GM20000 (cell line): ENCODE measurements at regions not wholly inside any gene's neighbourhood (a gene's known extent, or its start where the extent isn't known, plus 50 kb on each side); places are given as distances from the start of the nearest gene placed in this dataset.
"Not testable (repeated sequence)": the region's sequence is repeated elsewhere in the genome, so short reads cannot be mapped to it uniquely, and the experiment has no call there.

Source experiments
- DNase-seq: peaks from one replicate; pipeline ENCODE4 v3.0.0; 2012; ENCODE audit warnings: low spot score
- CTCF ChIP-seq: IDR thresholded peaks from 2 replicates; pipeline ENCODE4 v1.5.1; 2012; ENCODE audit warnings: mild to moderate bottlenecking, control low read depth; ENCODE audit errors: extremely low read depth, missing control alignments

DNA sequence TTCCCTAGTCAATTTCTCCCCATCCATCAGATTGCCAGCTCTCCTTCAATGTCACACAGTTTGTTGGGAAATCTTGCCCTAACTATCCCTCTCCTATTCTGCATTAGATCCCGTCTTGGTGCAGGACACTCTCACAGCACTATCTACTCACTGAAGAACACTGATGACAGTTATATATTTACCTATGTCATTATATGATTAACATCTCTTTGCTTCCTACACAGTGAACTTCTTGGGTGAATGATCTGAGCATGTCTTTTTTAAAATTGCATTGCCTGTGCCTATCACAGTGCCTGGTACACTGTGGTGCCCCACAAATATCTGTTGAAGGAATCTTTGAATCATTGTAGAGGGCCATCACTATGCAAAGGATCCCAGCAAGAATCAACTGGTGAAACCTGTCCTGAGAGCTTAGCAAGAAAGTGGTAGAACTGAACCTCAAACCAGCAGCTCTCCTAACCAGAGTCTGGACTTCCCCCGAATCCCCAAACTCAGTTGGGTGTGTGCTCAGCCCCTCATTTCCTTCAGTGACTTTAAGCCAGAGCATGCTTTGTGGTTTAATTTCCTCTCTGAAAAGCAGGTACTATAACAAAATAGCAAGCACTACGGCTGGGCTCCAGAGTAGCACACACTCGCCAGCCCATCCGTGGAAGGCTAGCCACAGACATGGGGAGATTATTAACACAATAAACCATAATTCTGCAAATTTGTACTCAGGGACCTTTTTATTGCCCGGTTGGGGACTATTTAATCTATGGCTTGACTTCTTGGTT, 680.7 kb upstream of the SALL1 start:
- no peak for DNase-seq
- no peak for TF ChIP-seq CTCF

- DNase-seq = not testable (repeated sequence)
Measured at GRCh38 chr16:51831034-51831433, 680.0 kb upstream of the SALL1 start.

- TF ChIP-seq CTCF = no peak
- no peak for DNase-seq
Measured at GRCh38 chr16:51825779-51826178, 674.7 kb upstream of the SALL1 start.

DNA sequence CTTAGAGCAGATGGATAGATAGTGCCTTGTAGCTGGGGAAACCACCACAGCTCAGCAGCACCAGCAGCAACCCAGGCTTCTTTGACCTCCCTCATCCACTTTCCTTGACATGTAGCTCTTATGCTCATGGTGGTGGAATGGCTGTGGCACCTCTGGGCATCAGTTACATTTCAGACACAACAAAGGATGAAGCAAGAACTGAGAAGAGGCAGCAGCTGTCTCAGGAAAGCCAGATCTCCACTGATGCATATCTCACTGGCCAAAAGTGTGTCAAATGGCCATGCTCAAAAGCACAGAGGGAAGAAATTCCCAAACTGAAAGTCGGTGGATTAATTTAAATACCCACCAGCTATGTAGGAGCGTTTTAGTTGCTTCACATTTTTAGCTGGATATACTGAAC, 671.4 kb upstream of the SALL1 start:
- TF ChIP-seq CTCF = no peak

GRCh38 chr16:51821527-51821926, 670.5 kb upstream of the SALL1 start:
- no peak for DNase-seq
- no peak for TF ChIP-seq CTCF

More for the DNA sequence above, 671.4 kb upstream of the SALL1 start:
- no peak for DNase-seq

GRCh38 chr16:51820176-51820575, 669.1 kb upstream of the SALL1 start:
- no peak for DNase-seq
- no peak for TF ChIP-seq CTCF

- TF ChIP-seq CTCF = peak; percentile 33
- DNase-seq = peak; percentile 12
Measured at GRCh38 chr16:51818342-51818944, 667.4 kb upstream of the SALL1 start.

DNA sequence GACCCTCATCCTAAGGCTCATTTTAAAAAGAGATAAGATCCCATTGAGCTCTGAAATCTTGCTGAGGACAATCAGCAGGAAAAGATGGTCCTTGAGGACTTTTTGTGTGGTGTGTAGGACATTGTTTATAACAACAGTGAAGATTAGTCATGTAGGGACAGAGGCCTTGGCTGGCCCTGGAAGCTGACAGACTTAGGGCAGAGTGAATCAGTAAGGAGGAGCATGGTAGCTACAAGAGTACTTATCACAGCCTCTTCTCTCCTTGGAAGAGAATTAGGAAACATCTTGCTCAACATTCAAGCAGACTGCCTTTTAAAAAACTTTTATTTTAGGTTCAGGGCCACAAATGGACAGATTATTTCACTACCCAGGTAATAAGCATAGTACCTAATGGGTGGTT, 665.9 kb upstream of the SALL1 start:
- TF ChIP-seq CTCF = no peak
- no peak for DNase-seq
